GM19438 (cell line): ENCODE measurements at regions not wholly inside any gene's neighbourhood (a gene's known extent, or its start where the extent isn't known, plus 50 kb on each side); places are given as distances from the start of the nearest gene placed in this dataset.
"Not testable (repeated sequence)": the region's sequence is repeated elsewhere in the genome, so short reads cannot be mapped to it uniquely, and the experiment has no call there.

Experiments
- ATAC-seq: cut with Tn5 transposase; IDR thresholded peaks from one replicate; pipeline ENCODE4 v1.9.1; 2021; ENCODE audit warnings: low read depth; ENCODE audit not compliant: unreplicated experiment

DNA sequence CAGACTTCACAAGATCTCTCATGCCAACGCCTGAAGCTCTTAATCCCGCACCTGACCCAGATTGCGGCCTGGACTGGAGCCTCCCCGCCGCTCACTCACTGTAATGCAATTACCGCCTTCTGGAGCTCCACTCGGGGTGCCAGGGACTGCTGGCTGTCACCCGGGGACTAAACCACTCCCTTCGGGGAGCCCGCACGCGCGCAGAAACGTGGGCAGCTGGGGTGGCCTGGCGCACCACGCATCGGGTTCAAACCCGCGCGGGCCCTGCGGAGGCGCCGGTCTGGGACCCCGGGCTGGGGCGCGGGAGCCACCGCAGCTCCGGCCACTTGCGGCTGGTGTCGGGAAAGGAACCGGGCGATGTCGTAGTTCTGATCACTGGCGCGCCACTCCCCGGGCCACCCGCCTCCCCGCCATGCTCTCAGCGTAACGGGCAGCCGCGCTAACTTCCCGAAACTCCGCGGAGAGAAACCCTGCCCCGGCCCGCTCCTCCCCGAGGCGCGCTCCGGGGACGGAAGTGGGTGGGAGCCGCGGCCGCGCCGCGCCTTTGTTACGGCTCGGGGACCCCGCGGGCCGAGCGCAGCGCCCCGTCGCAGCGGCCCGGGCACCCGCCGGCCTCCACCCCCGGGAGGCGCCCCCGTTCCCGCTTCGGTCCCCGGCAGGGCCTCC, 100.3 kb upstream of the SVIL start:
- ATAC-seq = peak; percentile 55

- ATAC-seq = no peak
Observed at GRCh38 chr10:29734640-29734961, 99.8 kb upstream of the SVIL start.

DNA sequence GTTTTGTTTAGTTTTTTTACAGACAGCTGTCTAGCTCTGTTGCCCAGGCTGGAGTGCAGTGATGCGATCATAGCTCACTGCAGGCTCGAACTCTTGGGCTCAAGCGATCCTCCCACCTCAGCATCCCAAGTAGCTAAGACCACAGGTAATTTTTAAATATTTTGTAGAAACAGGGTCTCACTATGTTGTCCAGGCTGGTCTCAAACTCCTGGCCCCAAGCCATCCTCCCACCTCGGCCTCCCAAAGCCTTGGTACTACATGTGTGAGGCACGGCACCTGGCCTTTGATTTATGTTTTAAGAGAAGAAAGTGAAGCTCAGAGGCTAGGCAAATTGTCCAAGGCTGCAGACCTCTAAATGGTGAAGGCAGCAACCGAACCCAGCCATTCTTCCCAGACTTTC, 98.6 kb upstream of the SVIL start:
- no peak for ATAC-seq

- no peak for ATAC-seq
Observed at GRCh38 chr10:29732918-29733317, 98.1 kb upstream of the SVIL start.

DNA sequence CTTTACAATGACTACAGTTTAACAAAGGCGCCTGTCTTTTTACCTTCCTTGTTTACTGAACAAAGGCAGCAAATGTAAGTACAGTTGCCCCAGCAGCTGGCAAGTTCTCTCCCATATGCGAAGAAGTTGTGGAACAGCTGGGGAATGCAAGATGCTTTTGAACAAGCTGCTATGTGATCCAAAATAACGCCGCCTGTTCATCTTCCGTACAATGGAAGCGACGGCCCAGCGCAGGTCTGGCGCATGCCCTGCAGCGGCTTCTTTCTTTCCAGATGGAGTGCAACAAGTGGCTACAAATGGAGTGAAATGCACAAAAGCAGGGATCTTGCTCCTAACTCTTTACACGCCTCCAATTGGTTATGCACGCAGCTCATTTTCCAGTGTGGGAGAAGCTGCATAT, 97.0 kb upstream of the SVIL start:
- no peak for ATAC-seq

DNA sequence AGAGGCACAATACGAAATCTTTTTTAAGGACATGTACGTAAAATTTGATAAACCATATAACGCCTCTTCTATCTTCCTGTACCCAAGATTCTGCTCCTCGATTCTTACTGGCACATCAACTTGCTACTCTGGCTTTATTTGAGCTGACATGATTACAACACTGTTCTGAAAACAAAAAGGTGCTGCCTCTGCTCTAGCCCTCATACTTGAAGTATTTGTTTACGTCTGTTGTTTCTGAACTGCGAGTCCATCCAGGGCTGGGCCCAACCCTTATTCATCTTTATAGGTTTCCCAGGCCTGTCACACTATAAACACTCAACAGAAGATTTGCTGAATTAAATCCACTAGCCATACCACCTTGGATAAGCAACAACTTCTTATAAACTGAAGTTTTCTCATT, 96.2 kb upstream of the SVIL start:
- ATAC-seq = no peak

GRCh38 chr10:29730458-29730857, 95.7 kb upstream of the SVIL start:
- no peak for ATAC-seq

DNA sequence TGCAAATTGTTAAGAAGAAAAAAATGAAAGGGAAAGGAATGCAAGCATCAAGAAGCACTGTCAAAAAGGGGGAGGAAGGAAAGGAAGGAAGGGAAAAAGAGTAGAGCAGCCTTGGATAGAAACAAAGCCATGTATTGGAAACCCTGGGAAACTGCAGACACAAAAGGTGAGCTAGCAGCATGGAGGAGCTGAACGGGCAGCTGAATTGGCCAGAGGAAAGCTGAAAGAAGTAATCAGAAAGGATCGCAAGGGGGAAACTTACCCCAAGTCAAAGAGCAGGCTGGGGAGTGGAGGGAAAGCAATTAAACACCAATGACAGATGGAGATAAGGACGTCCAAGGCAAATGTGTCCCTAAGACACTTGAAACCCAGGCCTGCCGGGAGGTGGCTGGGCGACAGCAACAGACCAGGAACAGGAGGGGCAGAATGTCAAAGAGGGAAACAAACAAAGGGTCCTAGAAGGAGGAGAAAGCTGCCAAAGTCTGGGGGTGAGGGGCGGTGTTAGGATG, 93.8 kb upstream of the SVIL start:
- no peak for ATAC-seq

GRCh38 chr10:29725927-29726326, 91.2 kb upstream of the SVIL start:
- ATAC-seq = not testable (repeated sequence)

DNA sequence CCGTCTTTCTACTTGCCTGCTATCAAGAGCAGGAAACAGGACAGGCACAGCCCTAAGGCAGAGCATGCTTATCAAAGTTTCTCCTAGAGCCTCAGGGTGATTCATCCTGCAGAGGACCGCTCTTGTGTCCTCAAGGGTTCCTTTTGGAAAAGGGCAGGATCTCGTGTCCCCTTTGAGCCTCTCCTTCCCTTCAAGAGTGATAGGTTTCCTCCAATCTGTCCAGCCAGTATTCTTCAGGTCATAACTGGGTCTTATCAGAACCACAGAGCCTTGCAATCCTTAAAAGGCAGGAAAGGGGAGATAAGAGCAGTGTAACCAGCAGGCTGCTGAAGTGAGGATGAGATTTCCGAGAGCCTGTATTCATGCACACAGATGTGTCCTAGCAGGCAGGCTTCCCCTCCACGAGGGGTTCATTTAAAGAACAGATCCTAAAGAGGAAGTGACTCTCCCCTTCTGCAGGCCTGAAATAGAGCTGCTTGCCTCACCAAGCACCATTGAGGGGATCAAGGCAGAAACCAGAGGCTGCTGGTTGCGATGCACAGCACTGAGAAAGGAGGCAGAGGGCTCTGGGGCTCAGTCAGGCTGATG, 90.5 kb upstream of the SVIL start:
- no peak for ATAC-seq

GRCh38 chr10:29723726-29724125, 89.0 kb upstream of the SVIL start:
- no peak for ATAC-seq

GRCh38 chr10:29722777-29723176, 88.0 kb upstream of the SVIL start:
- no peak for ATAC-seq

DNA sequence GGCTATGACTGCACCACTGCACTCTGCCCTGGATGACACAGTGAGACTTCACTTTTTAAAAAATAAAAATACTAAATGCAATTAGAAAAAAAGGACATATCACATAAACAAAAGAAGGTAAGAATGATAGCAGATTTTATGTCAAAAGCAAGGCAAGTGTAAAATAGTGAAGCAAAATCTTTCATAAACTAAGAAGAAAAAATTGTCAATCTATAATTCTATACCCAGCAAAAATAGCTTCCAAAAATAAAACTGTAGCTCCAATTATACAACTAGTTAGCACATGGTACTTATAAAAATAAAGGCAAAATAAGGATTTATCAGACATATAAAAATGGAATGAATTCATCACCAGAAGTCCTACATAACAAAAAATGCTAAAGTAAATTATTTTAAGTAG, 85.4 kb upstream of the SVIL start:
- ATAC-seq = no peak

GRCh38 chr10:29719281-29719675, 84.5 kb upstream of the SVIL start:
- ATAC-seq = no peak

- ATAC-seq = no peak
Observed at GRCh38 chr10:29715296-29715695, 80.5 kb upstream of the SVIL start.

DNA sequence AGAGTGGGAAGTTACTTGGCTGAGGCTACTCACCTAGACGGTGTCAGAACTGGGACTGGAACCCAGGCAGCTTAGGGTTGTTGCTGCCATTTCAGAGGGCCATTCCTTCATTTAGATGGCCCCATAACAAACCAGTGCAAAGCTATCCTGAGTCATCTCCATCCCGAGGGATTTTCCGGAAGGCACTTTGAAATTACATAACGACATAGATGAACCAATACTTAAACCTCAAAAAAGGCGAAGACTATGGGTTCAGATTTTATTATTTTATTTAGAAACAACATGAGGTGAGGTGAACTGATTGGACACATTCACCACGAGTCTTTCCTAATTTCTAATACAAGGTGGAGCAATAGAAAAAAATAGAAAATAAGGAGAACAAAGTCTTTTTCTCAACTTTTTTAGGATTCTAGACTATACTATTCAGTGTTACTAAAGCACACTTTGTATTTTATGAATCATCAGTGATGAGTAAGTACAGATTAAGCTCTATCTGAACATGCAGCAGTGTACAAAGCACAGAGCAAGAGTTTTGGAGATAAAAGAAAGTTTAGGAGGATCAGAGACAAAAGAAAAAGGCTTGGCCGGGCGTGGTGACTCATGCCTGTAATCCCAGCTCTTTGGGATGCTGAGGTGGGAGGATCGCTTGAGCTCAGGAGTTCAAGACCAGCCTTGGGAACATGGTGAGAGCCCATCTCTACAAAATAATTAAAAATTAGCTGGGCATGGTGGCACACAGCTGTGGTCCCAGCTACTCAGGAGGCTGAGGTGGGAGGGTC, 79.5 kb upstream of the SVIL start:
- ATAC-seq = no peak

- ATAC-seq = no peak
Observed at GRCh38 chr10:29713450-29713849, 78.7 kb upstream of the SVIL start.

- no peak for ATAC-seq
Observed at GRCh38 chr10:29712108-29712507, 77.3 kb upstream of the SVIL start.

DNA sequence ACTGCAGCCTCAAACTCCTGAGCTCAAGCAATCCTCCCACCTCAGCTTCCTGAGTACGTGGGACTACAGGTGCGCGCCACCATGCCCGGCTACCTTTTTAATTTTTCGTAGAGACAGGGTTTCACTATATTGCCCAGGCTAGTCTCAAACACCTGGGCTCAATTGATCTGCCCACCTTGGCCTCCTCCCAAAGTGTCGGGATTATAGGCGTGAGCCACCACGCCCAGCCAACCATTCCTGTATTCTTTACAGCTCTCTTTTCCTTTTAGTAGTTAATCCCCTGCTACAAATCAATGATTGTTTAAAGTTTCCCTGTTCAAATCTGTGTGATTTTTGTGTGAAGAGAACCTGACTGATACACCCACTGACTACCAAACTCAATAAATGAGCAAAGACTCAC, 75.4 kb upstream of the SVIL start:
- no peak for ATAC-seq

DNA sequence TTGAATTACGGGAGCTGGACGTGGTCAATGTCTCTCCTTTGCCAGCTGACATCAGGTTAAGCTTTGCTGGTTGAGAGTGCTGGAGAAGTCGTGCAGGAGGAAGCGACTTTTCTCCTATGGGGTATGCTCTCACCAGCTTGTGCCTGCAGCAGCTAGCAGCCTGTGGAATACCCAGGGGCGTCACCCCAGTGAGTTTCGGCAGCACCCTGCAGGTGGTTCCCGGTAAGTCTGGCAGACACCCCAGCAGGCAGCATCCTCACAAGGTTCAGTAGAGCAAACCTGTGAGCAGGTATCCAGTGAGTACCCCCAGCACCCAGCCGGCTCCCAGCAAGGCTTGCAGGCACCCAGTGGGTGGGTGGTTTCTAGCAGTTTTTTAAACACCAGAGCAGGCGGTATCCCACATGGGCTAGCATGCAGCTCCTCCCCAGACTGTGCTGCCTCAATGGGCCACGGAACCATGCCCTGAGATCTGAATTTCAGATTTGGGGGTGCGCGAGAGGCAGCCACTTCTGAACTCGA, 74.8 kb upstream of the SVIL start:
- ATAC-seq = no peak

DNA sequence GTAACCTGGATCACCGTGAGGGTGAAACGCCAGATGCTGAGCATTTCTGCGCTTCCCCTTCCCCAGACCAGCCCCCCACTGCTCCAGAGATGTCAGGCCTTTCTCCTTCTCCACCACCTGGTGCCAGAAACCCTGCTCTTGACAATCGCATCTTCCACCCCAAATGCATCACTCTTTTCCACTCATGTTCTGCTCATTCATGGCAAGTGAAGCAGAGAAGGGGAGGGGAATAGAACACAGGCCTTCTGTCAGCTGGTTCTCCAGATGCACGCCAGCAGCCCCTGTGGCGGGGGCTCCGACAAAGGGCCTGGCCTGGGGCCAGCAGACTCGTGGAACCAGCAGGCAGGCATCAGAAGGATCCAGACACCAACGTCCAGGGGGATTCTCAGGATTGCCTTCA, 68.5 kb upstream of the SVIL start:
- ATAC-seq = no peak
